Sigmoid colon (tissue), 4 donors: ENCODE measurements at regions not wholly inside any gene's neighbourhood (a gene's known extent, or its start where the extent isn't known, plus 50 kb on each side); places are given as distances from the start of the nearest gene placed in this dataset.
"Not testable (repeated sequence)": the region's sequence is repeated elsewhere in the genome, so short reads cannot be mapped to it uniquely, and the experiment has no call there.

Experiments
- CTCF ChIP-seq, 4 experiments: fragments of 450-650 bp in 3 of 4; fragments of 200-600 bp in 1 of 4; IDR thresholded peaks; one replicate each; pipeline ENCODE4 v1.5.1; 2016 to 2019; ENCODE audit warnings: antibody characterized with exemption in 4 of 4, mild to moderate bottlenecking in 3 of 4, moderate library complexity in 2 of 4
- EP300 ChIP-seq, 4 donors: sonication (generic); formaldehyde crosslinking; IDR thresholded peaks; one replicate each; pipeline ENCODE4 v1.6.1; 2017; ENCODE audit warnings: antibody characterized with exemption in 4 of 4
- POLR2A ChIP-seq, 2 donors: fragments of 450-650 bp; IDR thresholded peaks; one replicate each; pipeline ENCODE4 v1.6.1; 2016; ENCODE audit warnings: antibody characterized with exemption in 2 of 2, mild to moderate bottlenecking in 2 of 2, moderate library complexity in 2 of 2
- POLR2AphosphoS5 ChIP-seq, 4 donors: sonication (generic); formaldehyde crosslinking; IDR thresholded peaks; one replicate each; pipeline ENCODE4 v1.6.1; 2017; ENCODE audit warnings: antibody characterized with exemption in 4 of 4

- TF ChIP-seq CTCF, POLR2AphosphoS5, POLR2A, EP300 (IDR thresholded peaks at IDR 0.05): not testable (repeated sequence)
Observed at GRCh38 chr20:30845923-30846322, 411.5 kb upstream of the DEFB115 start.
